HAP-1 (cell line): ENCODE measurements at regions not wholly inside any gene's neighbourhood (a gene's known extent, or its start where the extent isn't known, plus 50 kb on each side); places are given as distances from the start of the nearest gene placed in this dataset.
A peak's percentile ranks its signal among the peaks of the same experiment; 100 is the strongest.

ENCODE experiments used
- DNase-seq, 2 experiments: peaks; one replicate each; pipeline ENCODE4 v3.0.0-alpha.2; 2016 to 2020; ENCODE audit warnings: low spot score in 2 of 2
- H3K27me3 ChIP-seq: fragments of 250-450 bp; sonication (Bioruptor Pico); 2 replicates; pipeline ENCODE4 v1.5.1; 2020; ENCODE audit warnings: low read depth, mild to moderate bottlenecking, moderate library complexity
- H3K36me3 ChIP-seq: fragments of 250-450 bp; sonication (Bioruptor Pico); replicated peaks from 2 replicates; pipeline ENCODE4 v1.5.1; 2020; ENCODE audit warnings: mild to moderate bottlenecking
- H3K4me1 ChIP-seq: fragments of 250-450 bp; sonication (Bioruptor Pico); 2 replicates; pipeline ENCODE4 v1.5.1; 2020; ENCODE audit warnings: mild to moderate bottlenecking
- H3K4me3 ChIP-seq: fragments of 250-450 bp; sonication (Bioruptor Pico); 2 replicates; pipeline ENCODE4 v1.5.1; 2020; ENCODE audit warnings: mild to moderate bottlenecking, moderate library complexity
- H3K9me3 ChIP-seq: fragments of 250-450 bp; sonication (Bioruptor Pico); 2 replicates; pipeline ENCODE4 v1.5.1; 2020; ENCODE audit warnings: mild to moderate bottlenecking, moderate library complexity
- in situ Hi-C: fragments of 300-500 bp; cut with MboI; formaldehyde crosslinking; loops from 3 replicates; pipeline ENCODE4 v1.14.3; 2020; ENCODE audit warnings: low sequenced_read_pairs, inconsistent platforms, mixed read lengths

- no peak for DNase-seq
- no peaks in the 10 kb centered on the region; the same call in 1 of the 2 replicates for H3K36me3 ChIP-seq
- no peaks in the 10 kb centered on the region for H3K27me3 ChIP-seq
- no peak overlapping the region for H3K4me3 ChIP-seq
- in situ Hi-C loops: loop anchor here (25.0 kb wide), 1 partner anchor 182 kb away; no protein-coding TSS in a partner anchor
- peaks cover 4% of the 10 kb centered on the region; the same call in 1 of the 2 replicates for H3K9me3 ChIP-seq
- peaks cover 20% of the 10 kb centered on the region for H3K4me1 ChIP-seq
These were observed 312.7 kb upstream of the CWC22 start for GRCh38 chr2:180319586-180320405.

GRCh38 chr2:180314086-180314485 is 307.0 kb upstream of the CWC22 start:
- no peak for DNase-seq

GRCh38 chr2:180312542-180312941 is 305.4 kb upstream of the CWC22 start:
- in situ Hi-C loops: loop anchor here (25.0 kb wide), 1 partner anchor 175 kb away; no protein-coding TSS in a partner anchor
- DNase-seq: no peak
- no peaks in the 10 kb centered on the region for H3K9me3 ChIP-seq

More at GRCh38 chr2:180314086-180314485, 307.0 kb upstream of the CWC22 start:
- Histone ChIP-seq H3K9me3 (no peaks in the 10 kb centered on the region), H3K4me3 (no peak overlapping the region), H3K4me1 (no peaks in the 10 kb centered on the region), H3K36me3 (no peaks in the 10 kb centered on the region), H3K27me3 (no peaks in the 10 kb centered on the region)
- in situ Hi-C loops: loop anchor here (25.0 kb wide), 1 partner anchor 177 kb away; no protein-coding TSS in a partner anchor

GRCh38 chr2:180307096-180307495 is 300.0 kb upstream of the CWC22 start:
- in situ Hi-C loops: loop anchor here (25.0 kb wide), 1 partner anchor 170 kb away; no protein-coding TSS in a partner anchor
- Histone ChIP-seq H3K4me3 (no peak overlapping the region), H3K9me3 (no peaks in the 10 kb centered on the region), H3K27me3 (no peaks in the 10 kb centered on the region), H3K36me3 (no peaks in the 10 kb centered on the region), H3K4me1 (peaks cover 13% of the 10 kb centered on the region)
- no peak for DNase-seq

More at GRCh38 chr2:180312542-180312941, 305.4 kb upstream of the CWC22 start:
- Histone ChIP-seq H3K27me3 (no peaks in the 10 kb centered on the region), H3K36me3 (no peaks in the 10 kb centered on the region), H3K4me3 (no peak overlapping the region), H3K4me1 (no peaks in the 10 kb centered on the region)

GRCh38 chr2:180306346-180306745 is 299.2 kb upstream of the CWC22 start:
- Histone ChIP-seq H3K4me1 (peaks cover 13% of the 10 kb centered on the region), H3K4me3 (no peak overlapping the region), H3K9me3 (0 out of 2 replicates have a peak, but pooled peaks cover 2% of the 10 kb centered on the region), H3K27me3 (no peaks in the 10 kb centered on the region), H3K36me3 (no peaks in the 10 kb centered on the region)
- in situ Hi-C loops: loop anchor here (25.0 kb wide), 1 partner anchor 169 kb away; no protein-coding TSS in a partner anchor
- DNase-seq: no peak

GRCh38 chr2:180291552-180292421 is 284.7 kb upstream of the CWC22 start:
- H3K4me3 ChIP-seq: no peak overlapping the region
- no peaks in the 10 kb centered on the region for H3K27me3 ChIP-seq
- in situ Hi-C loops: no loop called here
- no peak for DNase-seq
- no peaks in the 10 kb centered on the region for H3K9me3 ChIP-seq
- no peaks in the 10 kb centered on the region for H3K4me1 ChIP-seq
- no peaks in the 10 kb centered on the region for H3K36me3 ChIP-seq

GRCh38 chr2:180291060-180291459 is 284.0 kb upstream of the CWC22 start:
- no peak overlapping the region for H3K4me3 ChIP-seq
- DNase-seq: no peak
- in situ Hi-C loops: no loop called here
- H3K36me3 ChIP-seq: no peaks in the 10 kb centered on the region
- H3K27me3 ChIP-seq: no peaks in the 10 kb centered on the region
- no peaks in the 10 kb centered on the region for H3K9me3 ChIP-seq
- no peaks in the 10 kb centered on the region for H3K4me1 ChIP-seq

- in situ Hi-C loops: no loop called here
These were observed 282.5 kb upstream of the CWC22 start for GRCh38 chr2:180289627-180290026.

GRCh38 chr2:180279581-180279980 is 272.5 kb upstream of the CWC22 start:
- peaks cover 33% of the 10 kb centered on the region for H3K4me1 ChIP-seq
- in situ Hi-C loops: no loop called here
- peak in 1 of 2 experiments; percentile 94 for DNase-seq

More at GRCh38 chr2:180289627-180290026, 282.5 kb upstream of the CWC22 start:
- H3K36me3 ChIP-seq: no peaks in the 10 kb centered on the region
- no peaks in the 10 kb centered on the region for H3K4me1 ChIP-seq
- H3K27me3 ChIP-seq: no peaks in the 10 kb centered on the region
- H3K4me3 ChIP-seq: no peak overlapping the region
- H3K9me3 ChIP-seq: no peaks in the 10 kb centered on the region
- no peak for DNase-seq

GRCh38 chr2:180276733-180277132 is 269.6 kb upstream of the CWC22 start:
- in situ Hi-C loops: no loop called here
- Histone ChIP-seq H3K36me3 (no peaks in the 10 kb centered on the region), H3K4me3 (no peak overlapping the region), H3K9me3 (no peaks in the 10 kb centered on the region), H3K27me3 (no peaks in the 10 kb centered on the region), H3K4me1 (peaks cover 31% of the 10 kb centered on the region)
- no peak for DNase-seq

More at GRCh38 chr2:180279581-180279980, 272.5 kb upstream of the CWC22 start:
- no peaks in the 10 kb centered on the region for H3K9me3 ChIP-seq
- no peak overlapping the region for H3K4me3 ChIP-seq
- H3K36me3 ChIP-seq: no peaks in the 10 kb centered on the region
- H3K27me3 ChIP-seq: no peaks in the 10 kb centered on the region

- no peak for DNase-seq
- Histone ChIP-seq H3K4me1 (no peaks in the 10 kb centered on the region), H3K9me3 (peaks cover 3% of the 10 kb centered on the region; the same call in 1 of the 2 replicates), H3K36me3 (no peaks in the 10 kb centered on the region), H3K4me3 (no peak overlapping the region), H3K27me3 (no peaks in the 10 kb centered on the region)
- in situ Hi-C loops: no loop called here
These were observed 260.9 kb upstream of the CWC22 start for GRCh38 chr2:180268006-180268405.

- no peak for DNase-seq
- Histone ChIP-seq H3K9me3 (no peaks in the 10 kb centered on the region), H3K4me3 (no peak overlapping the region), H3K4me1 (peaks cover 10% of the 10 kb centered on the region), H3K27me3 (no peaks in the 10 kb centered on the region), H3K36me3 (no peaks in the 10 kb centered on the region)
- in situ Hi-C loops: no loop called here
These were observed 254.9 kb upstream of the CWC22 start for GRCh38 chr2:180261976-180262375.

GRCh38 chr2:180258579-180258978 is 251.5 kb upstream of the CWC22 start:
- Histone ChIP-seq H3K4me3 (no peak overlapping the region), H3K4me1 (peaks cover 10% of the 10 kb centered on the region), H3K27me3 (no peaks in the 10 kb centered on the region), H3K9me3 (no peaks in the 10 kb centered on the region), H3K36me3 (no peaks in the 10 kb centered on the region)
- DNase-seq: no peak
- in situ Hi-C loops: no loop called here
